GM18861 (cell line): ENCODE measurements at regions not wholly inside any gene's neighbourhood (a gene's known extent, or its start where the extent isn't known, plus 50 kb on each side); places are given as distances from the start of the nearest gene placed in this dataset.
A peak's percentile ranks its signal among the peaks of the same experiment; 100 is the strongest.

Experiments
- ATAC-seq: cut with Tn5 transposase; IDR thresholded peaks from one replicate; pipeline ENCODE4 v1.9.1; 2021; ENCODE audit not compliant: unreplicated experiment

DNA sequence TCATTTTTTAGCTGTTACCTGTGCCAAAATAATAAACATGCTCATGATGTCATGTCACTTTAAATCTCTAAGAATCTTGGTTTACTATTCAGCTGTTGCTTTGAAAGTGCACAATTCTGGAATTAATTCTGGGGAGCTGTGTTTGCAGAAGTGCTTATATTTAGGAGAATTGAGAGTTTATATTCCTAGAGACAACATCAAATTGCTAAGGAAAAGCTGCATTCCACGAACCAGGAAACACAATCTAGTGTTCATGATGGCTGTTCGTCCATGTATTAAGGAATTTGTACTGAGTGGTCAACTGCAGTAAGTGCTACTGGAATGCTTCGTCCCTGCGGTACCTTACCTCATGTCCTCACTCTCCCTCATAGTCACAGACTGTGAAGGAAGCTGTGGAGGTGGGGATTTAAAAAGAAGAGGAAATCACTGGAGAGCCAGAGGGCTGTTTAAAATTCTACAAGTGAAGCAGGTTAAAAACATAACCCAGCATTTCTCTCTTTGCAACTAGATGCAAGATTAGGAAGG, 161.0 kb downstream of the TRMT11 start:
- ATAC-seq = no peak

DNA sequence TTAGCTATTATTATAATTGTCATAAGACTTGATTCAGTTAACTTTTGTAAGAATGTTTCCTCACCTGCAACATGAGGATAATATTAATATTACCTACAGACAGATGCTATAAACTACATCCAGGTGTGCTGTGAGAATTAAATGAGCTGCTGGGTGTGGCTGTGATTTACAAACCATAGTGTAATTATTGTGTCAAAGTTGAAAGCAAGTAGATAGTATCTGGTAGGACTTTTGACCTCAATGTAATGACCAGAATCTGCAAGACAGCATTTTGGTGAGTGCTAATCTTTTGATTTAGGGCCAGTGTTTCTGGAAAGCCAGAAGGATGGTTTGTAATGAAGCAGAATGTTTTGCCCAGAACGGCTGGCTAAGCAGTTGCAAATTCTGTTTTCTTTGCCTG, 162.5 kb downstream of the TRMT11 start:
- ATAC-seq = no peak

DNA sequence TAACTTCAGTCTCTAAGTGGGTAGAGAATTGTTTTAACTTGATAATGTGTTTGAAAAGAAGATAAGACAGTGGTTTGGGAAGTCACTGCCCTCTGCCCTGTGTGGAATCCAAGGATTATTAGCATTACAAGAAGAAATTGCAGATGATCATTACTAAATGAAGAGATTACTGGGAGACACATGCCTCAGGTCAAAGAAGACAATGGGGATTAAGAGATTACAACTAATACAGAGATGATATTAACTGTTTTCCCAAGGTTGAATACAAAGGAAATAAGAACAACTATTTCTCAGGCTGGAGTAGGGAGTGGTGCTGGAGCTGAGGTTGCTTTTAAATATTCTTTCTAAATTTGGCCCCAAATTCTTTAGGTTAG, 166.0 kb downstream of the TRMT11 start:
- no peak for ATAC-seq

DNA sequence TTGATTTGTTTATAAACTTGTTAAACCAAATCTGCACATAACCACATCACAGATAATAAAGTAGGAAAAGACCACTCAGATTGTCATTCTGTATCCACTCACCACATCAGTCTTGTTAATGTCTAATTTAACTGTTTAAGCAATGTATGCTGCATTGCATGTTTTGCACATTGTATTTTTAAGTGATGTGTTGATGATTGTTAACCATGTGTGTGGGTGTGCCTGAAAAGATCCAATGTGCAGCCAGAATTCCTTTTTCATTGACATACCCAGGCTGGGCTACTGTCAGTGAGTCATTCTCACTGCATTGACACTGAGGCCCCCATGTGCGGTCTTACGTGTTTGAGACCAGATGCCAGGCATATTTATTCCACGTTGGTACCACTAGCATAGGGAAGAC, 167.3 kb downstream of the TRMT11 start:
- ATAC-seq = no peak

DNA sequence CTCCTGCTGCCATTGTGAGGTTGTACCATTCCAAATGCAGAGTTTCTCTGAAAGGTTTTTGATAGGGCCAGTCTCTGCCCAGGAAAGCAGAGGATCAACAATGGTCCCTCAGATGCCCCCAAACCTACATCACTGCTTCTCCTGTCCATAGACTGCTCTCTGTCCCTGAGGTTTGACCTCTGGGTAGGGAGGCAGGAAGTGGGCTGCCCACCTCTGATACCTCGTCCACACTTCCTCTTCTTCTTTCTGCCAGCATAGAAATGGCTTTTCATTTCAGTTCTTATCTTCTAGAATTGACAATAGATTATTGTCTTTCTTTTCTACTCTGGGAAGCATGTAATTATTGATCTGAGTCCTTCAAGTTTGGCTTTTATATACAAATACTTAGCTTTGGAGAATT, 170.6 kb downstream of the TRMT11 start:
- peak; percentile 92 for ATAC-seq

DNA sequence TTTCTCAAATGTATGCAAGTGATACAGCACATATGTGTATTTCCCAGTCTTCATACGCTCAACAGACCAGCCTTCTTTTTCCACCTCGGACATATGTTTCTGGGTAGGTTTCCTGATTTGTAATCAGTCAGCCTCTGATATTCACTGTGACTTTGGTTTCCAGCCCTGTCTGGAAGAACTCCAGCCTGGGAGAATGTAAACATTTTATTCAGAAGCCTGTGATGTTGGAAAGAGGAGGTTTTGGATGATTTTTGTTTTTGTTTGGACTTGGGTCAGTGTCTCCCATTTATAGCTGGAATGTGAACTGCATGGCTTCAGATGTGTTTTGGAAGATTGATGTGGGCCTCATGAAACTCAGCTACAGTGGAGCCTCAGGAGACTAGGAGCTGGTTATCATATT, 172.2 kb upstream of the CENPW start:
- ATAC-seq = no peak

DNA sequence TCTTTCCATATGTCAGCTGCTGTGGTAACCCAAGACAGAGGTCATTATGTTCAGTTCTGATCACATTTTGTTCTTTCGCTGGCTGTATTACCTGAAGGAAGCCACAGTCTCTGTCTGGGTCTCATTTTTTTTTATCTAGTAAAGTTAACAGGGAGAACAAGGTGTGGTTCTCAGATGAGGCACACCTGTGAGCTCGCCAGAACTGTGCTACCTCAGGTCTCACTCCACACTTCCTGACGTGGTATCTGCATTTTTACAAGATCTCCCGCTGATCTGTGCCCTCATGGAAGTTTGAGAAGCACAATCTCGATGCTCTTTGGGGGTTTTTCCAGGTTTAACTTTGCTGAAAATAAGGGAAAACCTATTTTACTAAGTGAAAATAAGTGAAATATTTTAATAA, 169.5 kb upstream of the CENPW start:
- ATAC-seq = no peak

DNA sequence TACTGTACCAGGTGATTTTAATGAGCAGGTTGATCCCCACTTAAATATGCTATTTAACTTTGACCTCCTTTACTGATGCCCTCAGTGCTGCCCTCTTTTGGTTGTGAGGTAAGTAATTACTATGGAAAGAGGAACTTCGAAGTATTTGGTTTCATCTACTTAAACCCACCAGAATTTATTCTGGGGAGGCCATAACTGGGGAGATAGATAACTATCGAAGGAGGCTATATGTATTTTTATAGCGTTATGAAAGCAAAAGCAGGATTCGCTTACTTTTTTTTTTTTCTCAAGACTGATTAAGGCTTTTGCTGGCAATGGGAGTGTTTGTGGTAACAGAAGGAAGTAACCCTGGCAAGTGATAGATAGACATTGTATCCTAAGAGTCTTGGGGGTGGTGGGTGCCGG, 168.9 kb upstream of the CENPW start:
- ATAC-seq = peak; percentile 88

DNA sequence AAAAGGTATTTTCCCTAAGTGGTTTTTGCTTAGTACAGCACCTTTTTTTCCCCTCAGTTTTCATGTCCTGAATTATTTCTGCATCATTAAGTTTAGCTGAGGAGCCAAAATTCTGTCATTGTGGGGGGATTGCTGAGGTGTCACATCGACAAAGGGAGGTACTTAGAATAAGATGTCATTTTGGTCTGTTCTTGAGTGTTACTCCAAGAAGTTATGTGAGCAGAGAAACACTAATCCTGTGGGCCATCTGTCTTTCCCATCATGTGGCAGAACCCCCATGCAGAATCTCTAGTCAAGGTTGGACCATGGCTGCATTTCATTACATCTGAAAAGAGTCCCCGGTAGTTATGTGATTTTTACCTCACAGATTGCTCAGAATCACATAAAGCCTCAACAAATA, 167.8 kb upstream of the CENPW start:
- ATAC-seq = no peak

DNA sequence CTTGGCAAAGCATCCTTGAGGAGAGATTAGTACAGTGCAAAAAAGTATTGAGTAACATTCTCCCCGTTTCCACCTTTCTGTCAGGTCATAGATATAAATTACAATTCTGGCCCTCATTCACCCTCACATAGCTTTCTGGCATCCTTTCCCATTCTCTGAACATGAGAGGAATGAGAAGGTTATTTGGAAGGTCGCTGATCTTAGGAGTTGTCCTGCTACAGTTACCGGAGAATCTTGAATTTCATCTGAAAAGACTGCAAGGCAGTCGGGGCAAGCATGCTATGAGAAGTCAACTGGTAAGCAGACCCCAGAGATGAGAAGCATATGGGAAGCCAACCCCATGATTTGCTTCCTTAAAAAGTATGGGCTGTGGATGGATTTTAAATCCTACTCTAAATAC, 166.7 kb upstream of the CENPW start:
- no peak for ATAC-seq

DNA sequence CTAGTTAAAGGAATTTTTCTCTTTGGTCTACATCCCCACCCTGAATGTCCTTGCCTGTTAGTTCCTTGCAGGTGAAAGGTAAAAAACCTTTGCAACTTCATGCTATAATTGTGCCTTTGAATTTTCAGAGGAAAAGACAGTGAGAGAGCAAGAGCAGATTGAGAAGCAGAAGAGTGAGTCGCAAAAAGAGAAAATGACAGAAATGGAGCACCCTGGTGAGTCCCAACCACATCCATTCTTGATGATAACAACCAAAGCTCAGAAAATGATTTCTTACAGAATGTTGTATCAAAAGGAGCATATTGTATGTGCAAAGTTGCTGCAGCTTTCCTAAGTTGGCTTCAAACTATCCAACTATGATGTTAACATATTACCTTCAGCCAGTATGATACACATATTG, 165.2 kb upstream of the CENPW start:
- no peak for ATAC-seq

DNA sequence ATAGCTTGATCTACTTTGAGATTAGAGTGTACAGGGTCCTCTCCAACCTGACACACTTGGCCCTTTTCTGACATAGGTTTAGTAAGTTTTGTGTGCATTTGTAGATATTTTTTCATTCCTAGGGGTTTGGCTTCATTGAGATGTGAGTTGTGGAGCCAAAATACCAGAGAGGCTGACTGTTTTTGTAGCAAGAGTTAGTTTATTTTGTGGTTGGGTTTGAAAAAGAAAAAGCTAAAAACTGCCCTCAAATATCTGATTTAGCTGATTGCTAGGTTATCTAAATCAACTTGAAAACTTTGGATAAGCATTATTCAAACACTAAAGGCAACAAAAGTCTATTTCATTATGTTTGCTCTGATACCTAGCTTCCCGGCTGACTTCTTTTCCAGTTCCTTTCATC, 164.7 kb upstream of the CENPW start:
- ATAC-seq = no peak

DNA sequence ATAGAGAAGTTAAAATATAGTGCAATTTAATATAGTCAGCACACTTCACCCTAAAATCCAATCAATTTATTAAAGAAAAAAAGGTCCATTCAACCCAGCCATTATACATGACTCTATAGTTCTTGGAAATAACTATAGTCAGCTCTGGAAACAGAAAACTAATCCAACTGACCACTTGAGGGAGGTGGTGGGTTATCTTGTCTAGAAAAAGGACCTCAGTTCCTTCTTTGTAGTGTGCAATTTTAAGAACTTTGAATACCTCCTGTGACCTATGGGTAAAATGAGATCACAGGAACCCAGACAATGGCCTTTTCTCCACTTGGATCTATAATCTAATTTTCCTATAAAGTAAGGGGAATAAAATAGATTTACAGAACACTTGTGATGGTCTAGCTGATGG, 163.6 kb upstream of the CENPW start:
- no peak for ATAC-seq

DNA sequence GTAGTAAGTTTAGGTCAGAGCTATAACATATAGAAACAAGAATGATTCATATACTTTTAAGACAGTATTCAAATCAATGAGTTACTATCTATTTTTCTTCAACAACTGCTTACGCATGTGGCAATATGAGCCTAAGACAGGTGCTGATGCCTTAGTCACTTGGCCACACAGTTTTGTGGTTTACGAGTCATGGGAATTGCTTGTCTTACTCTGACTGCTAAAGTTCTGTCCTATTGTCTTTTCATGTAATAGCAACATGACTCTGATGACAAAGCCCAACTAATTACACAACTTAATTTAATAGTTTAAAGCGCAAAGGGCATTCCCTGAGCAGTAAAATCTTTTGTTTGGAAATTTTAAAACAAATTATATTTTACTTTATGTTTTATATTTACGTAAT, 159.3 kb upstream of the CENPW start:
- ATAC-seq = peak; percentile 73

DNA sequence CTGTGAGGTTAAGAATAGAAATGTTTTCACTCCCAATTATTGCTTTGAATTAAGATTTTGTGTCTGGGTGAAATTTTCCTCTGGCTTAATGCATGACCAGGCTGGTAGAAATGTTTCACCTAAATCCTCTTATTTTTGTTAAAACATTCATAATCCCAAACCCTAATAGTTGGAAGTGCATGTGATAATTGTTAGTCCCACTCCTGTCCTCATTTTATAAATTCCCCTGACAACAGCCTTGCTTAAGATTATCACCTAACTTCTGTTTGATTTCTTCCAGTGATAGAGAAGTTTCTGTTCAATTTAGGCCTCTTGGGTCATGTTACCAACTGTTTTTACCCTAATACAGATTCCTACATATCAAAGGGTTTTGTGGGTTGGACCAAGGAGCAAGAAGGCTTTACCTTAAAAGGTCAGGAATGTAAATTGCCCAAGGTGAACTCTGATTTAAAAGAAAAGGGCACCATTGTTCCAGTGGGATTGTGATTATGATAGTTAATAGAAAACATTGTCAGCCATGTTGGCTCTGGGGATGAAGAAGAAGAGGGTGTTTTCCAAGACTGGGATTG, 158.7 kb upstream of the CENPW start:
- ATAC-seq = no peak

DNA sequence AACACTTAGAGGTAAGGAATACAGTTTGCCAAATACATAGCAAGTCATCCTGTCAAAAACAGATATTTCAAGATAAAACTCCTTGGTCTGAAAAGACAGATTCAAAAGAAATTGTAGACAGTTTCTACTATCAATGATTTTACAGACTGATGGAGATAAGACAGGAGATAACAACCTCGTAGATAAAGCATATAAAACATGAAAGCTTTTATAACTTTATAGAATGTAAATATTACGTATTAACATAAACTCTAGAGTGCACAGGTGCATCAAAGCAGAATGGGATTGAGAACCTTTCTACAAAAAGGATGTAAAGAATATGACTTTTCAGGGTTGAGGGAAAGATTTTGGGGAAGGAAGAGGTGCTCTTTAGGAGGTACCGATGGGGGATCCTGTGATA, 158.0 kb upstream of the CENPW start:
- no peak for ATAC-seq

DNA sequence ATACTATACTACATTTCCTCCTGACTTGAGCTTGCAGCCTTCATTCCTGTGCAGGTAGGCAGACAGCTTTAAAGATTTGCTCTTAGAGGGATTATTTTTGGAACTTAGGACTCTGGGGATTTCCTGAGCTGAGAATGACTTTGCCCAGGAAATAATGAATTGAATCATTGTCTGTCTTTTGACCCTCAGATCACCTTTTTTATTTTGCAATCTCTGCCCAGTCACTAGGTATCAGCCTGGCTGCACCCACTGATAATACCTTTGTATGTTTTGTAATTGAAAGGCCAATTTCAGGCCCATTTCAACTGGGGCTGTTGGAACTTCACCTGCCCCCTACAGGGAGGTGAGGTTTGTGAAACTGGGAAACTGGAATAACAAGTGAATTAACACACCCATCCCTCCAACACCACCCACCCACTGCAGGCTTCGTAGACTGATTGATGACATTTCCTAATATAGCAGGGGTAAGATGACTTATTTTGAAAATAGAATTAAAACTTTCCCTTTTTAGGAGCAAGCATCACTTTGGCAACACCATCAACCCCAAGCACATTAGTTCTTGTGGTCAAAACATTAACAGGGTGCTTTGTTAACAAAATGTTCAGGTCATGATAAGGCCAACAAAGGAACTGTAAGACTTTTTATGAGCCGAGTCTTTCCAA, 157.1 kb upstream of the CENPW start:
- ATAC-seq = no peak

DNA sequence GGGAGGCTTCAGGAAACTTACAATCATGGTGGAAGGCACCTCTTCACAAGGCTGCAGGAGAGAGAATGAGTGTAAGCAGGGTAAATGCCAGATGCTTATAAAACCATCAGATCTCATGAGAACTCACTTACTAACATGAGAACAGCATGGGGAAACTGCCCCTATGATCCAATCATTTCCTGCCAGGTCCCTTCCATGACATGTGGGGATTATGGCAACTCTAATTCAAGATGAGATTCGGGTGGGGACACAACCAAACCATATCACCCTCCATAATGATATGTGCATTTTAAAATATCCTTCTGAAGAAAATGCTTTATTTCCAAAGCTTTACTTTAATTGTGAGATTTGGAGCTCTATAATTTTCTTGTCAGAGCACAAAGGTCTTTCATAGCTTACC, 154.1 kb upstream of the CENPW start:
- ATAC-seq = no peak

DNA sequence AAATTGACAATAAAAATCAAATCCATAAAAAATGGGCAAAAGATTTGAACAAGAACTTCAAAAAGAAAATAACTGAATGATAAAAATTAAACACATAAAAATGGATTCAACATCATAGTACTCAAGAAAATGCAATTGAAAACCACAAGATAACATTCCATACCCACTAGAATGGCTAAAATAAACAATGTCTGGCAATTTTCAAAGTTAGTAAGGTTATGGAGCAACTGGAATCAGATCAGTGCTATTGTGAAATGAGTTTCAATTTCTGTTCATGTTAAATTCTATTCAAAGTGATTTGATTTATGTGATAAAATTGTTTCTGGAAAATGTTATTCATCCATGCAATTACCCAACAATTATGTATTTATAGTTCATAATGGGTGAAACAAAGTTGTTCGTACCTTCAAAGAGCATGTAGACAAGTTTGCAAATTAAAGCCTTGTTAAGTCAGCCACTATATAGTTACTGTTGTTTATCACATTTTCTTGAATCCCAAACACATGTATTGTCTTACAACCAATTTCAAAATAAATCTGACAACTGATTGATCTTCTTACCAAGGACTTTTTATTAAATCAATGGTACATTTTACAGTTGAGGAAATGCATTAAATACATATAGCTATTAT, 151.5 kb upstream of the CENPW start:
- no peak for ATAC-seq

DNA sequence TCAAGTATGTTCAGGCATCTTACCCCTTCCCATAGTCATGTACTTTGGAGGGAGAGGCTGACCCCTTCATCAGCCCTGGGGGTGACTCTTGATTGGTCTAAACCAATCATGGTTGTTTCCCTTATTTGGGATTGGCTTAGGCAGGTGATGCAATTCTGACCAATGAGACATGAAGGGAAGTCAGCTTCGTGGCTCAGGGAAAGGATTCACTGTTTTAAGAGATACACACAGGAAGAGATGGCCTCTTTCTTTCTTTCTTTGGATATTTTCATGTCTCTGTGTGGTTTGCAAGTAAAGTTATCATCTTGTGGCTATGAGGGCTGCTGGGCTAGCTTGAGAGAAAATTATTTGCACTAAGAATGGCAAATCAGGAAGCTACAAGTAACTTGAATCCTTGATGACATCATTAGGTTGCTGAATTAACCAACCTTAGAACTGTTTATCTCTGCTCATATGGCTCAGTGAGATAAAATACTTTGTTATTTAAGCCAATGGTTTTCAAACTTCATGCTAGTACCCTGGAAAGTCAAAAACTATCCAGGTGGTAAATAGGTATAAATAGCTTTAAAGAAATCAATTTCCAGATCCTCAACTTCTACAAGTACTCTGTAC, 144.2 kb upstream of the CENPW start:
- no peak for ATAC-seq

DNA sequence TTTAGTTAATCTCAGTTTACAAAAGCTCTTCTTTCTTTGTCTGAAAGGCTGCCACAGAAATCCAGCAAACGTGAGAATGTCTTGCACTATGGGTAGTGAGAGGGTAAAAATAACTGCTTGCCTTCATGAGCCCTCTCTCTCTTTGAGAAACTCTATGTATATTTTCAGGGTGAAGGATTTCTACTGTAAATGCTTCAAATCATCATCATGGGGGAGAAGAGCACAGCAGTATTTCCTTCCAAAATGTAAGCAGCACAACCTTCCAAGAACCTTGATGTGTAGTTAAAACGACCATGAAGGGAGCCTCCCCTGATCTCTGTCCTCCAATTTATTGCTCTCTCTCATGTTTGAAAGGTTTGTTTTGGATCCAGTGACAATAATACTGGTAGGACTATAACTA, 141.3 kb upstream of the CENPW start:
- no peak for ATAC-seq

DNA sequence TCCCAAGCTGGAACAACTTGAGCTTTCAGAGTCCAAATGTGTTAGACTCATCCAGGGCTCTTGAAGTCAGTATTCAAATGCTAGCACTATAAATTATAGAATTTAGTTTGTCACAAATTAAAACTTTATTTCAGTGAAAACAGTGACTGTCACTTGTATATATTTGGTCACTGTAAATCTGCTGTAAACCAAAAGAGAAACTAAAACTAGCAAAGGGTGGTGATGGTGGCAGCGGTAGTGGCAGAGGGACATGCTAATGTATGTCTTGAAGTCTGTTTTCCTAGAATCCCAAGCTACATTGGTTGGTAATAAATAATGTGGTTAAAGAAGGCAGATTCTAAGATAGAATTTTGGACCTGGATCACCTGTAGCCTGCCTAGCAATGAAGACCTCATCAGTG, 140.4 kb upstream of the CENPW start:
- peak; percentile 68 for ATAC-seq
